ENCODE measurements at regions not wholly inside any gene's neighbourhood (a gene's known extent, or its start where the extent isn't known, plus 50 kb on each side); places are given as distances from the start of the nearest gene placed in this dataset.

DNA sequence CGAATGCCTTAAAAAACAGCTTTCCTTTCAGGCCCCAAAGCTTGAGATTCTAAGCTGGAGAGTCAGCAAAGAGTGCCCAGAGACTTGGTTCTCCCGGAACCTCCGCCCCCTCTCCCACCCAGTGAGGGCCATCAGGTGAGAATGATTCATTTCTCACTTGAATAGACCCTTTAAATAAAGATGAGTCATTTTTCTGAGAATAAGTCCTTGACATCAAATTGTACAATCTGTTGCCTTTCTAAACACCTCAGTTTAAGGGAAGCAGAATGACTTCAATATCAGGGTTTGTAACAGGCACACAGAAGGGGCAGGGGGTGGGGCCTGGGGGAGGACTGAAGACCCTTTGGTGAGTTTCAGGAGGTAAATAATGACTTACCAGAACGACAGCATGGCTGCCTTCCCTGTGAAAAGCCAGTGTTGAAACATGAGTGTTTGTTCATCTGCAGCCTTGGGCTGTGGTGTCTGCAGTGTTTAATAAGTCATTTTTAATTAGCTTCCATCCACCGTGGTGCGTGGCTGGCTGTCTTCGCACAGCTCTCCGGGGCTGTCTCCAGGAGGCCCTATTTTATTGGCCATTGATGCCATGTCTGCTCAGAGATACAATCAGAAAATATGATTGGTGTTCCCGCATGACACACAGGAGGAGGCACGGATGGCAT lies 134.9 kb upstream of the ZNF236 start:
- H3K27ac ChIP-seq (ENCODE audit: low read length) = no peak overlapping the region
- no peak overlapping the region for H3K4me3 ChIP-seq (ENCODE audit: low read depth in 2 of 2, low read length in 2 of 2)
- DNase-seq (ENCODE audit: low read depth, low spot score) (no peak), ATAC-seq (no peak)
- no TSS peak for BruUV-seq (replicated peaks)
- H3K27me3 ChIP-seq (ENCODE audit: control insufficient read depth, insufficient read depth, low read length) = peaks cover 30% of the 10 kb centered on the region
- H3K4me1 ChIP-seq (ENCODE audit: control insufficient read depth, insufficient read depth, low read length) = peaks cover 11% of the 10 kb centered on the region
- no peaks in the 10 kb centered on the region for H3K36me3 ChIP-seq (ENCODE audit: control insufficient read depth, insufficient read depth, low read length)
- TF ChIP-seq TCF7L2 (IDR thresholded peaks at IDR 0.05; ENCODE audit: low read depth, low read length) (no peak), REST (IDR thresholded peaks at IDR 0.05; ENCODE audit: insufficient read depth in 1 of 2, low read depth in 2 of 2, low read length in 1 of 2) (no peak)
- intact Hi-C loops (cut with micrococcal nuclease; ENCODE audit: unreplicated experiment) = loop anchor here (10.0 kb wide), 1 partner anchor 193 kb away; the partner anchor contains the start of gene ZNF516
- ChIA-PET CTCF (interaction anchor here (0.6 to 2.1 kb wide), 5 partner anchors 8 to 289 kb away, joined by 3 to 9 read pairs (median 5); no protein-coding TSS in a partner anchor), POLR2A (interaction anchor here (0.6 kb wide), 1 partner anchor 83 kb away, joined by 4 read pairs; no protein-coding TSS in a partner anchor)
- in situ Hi-C loops (cut with HindIII; ENCODE audit: low pct_unique_long_range_greater_than_20kb, low sequenced_read_pairs) = no loop called here
- H3K9me3 ChIP-seq (ENCODE audit: control insufficient read depth, insufficient read depth, low read depth, low read length) = no peaks in the 10 kb centered on the region

DNA sequence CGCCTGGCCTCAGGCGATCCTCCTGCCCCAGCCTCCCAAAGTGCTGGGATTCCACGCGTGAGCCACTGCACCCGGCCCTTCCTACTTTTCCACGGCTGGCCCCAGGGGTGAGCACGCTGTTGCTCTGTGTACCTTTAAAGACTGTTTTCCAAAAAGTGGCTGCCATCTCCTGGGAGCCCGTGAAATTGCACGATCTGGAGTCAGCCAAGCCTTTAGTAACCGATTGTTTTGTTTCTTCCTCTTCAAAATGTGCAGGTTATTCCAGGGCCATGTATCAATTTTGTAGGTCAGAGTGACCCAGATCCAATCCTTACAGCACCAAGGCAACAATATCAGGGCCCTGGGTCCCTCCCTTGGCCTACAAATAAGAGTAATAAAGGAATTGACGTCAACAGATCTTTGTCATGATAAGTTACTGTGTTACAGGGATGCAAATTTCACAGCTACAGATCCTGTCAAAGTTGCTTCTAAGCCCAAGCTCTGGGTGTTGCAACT lies 135.6 kb upstream of the ZNF236 start:
- CTCF ChIA-PET = interaction anchor here (0.7 to 2.1 kb wide), 3 partner anchors 8 to 288 kb away, joined by 3 to 5 read pairs (median 5); no protein-coding TSS in a partner anchor
- Histone ChIP-seq H3K36me3 (ENCODE audit: control insufficient read depth, insufficient read depth, low read length) (no peaks in the 10 kb centered on the region), H3K9me3 (ENCODE audit: control insufficient read depth, insufficient read depth, low read depth, low read length) (no peaks in the 10 kb centered on the region), H3K27ac (ENCODE audit: low read length) (no peak overlapping the region), H3K27me3 (ENCODE audit: control insufficient read depth, insufficient read depth, low read length) (peaks cover 27% of the 10 kb centered on the region), H3K4me1 (ENCODE audit: control insufficient read depth, insufficient read depth, low read length) (peaks cover 11% of the 10 kb centered on the region), H3K4me3 (ENCODE audit: low read depth in 2 of 2, low read length in 2 of 2) (0 out of 4 replicates have a peak overlapping the region, but pooled peaks of 1 of the 2 experiments have one; percentile 9)
- no TSS peak for BruUV-seq (replicated peaks)
- TF ChIP-seq POLR2AphosphoS5 (IDR thresholded peaks at IDR 0.05; ENCODE audit: low read depth, low read length) (no peak), TCF7L2 (IDR thresholded peaks at IDR 0.05; ENCODE audit: low read depth, low read length) (no peak), REST (IDR thresholded peaks at IDR 0.05; ENCODE audit: insufficient read depth in 1 of 2, low read depth in 2 of 2, low read length in 1 of 2) (no peak), SIN3A (IDR thresholded peaks at IDR 0.05; ENCODE audit: borderline replicate concordance, insufficient read depth, low read depth, low read length) (no peak)
- TF ChIP-seq, protein P1, sequence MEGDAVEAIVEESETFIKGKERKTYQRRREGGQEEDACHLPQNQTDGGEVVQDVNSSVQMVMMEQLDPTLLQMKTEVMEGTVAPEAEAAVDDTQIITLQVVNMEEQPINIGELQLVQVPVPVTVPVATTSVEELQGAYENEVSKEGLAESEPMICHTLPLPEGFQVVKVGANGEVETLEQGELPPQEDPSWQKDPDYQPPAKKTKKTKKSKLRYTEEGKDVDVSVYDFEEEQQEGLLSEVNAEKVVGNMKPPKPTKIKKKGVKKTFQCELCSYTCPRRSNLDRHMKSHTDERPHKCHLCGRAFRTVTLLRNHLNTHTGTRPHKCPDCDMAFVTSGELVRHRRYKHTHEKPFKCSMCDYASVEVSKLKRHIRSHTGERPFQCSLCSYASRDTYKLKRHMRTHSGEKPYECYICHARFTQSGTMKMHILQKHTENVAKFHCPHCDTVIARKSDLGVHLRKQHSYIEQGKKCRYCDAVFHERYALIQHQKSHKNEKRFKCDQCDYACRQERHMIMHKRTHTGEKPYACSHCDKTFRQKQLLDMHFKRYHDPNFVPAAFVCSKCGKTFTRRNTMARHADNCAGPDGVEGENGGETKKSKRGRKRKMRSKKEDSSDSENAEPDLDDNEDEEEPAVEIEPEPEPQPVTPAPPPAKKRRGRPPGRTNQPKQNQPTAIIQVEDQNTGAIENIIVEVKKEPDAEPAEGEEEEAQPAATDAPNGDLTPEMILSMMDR (IDR thresholded peaks at IDR 0.05) = no peak
- POLR2A ChIA-PET = interaction anchor here (0.6 to 0.8 kb wide), 2 partner anchors 14 to 82 kb away, joined by 4 to 8 read pairs; no protein-coding TSS in a partner anchor
- in situ Hi-C loops (cut with HindIII; ENCODE audit: low pct_unique_long_range_greater_than_20kb, low sequenced_read_pairs) = no loop called here
- intact Hi-C loops (cut with micrococcal nuclease; ENCODE audit: unreplicated experiment) = loop anchor here (1.0 to 10.0 kb wide), 2 partner anchors 192 to 287 kb away; partner anchors contain the start of gene ZNF516
- ATAC-seq (peak; percentile 89), DNase-seq (ENCODE audit: low read depth, low spot score) (peak; percentile 22)
